ENCODE measurements at regions not wholly inside any gene's neighbourhood (a gene's known extent, or its start where the extent isn't known, plus 50 kb on each side); places are given as distances from the start of the nearest gene placed in this dataset.

DNA sequence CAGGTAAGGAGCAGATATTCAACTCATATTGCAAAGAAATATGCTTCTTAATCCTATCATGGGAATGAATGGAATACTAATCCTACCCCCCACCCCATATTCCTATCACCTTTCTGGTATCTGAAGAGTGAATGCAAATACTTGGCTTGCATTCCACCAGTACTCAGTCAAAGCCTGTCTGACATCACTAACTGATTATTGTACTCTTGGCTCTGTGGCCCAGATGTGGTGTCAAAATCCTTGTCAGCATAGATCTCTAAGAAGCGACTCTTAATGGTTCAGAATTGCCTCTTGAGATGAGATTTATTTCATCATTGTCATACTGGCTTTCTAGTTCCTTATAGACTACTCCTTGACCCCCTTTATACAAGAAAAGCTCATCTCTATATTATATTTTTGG is 604.6 kb downstream of the ADGRL2 start:
- H3K27me3 ChIP-seq (replicated peaks in 1 of 2; ENCODE audit: control insufficient read depth in 2 of 2, insufficient read depth in 2 of 2, low read length in 1 of 2), result no peaks in the 10 kb centered on the region
- no peak for FAIRE-seq
- no peak overlapping the region for H2AFZ ChIP-seq (ENCODE audit: control insufficient read depth, low read depth, low read length)
- no TSS peak for BruUV-seq (replicated peaks)
- CTCF ChIA-PET, result interaction anchor here (0.6 kb wide), 1 partner anchor 316 kb away, joined by 3 read pairs; no protein-coding TSS in a partner anchor
- no peaks in the 10 kb centered on the region for H3K4me1 ChIP-seq (ENCODE audit: control insufficient read depth, insufficient read depth, low read length)
- no peak overlapping the region for H3K4me3 ChIP-seq
- no peak for ATAC-seq
- in situ Hi-C loops (cut with MboI) (no loop called here), intact Hi-C loops (cut with micrococcal nuclease; ENCODE audit: unreplicated experiment) (no loop called here)
- 0% methylated on average over 1 of the region's 1 CpG for WGBS (ENCODE audit: insufficient coverage, insufficient replicate concordance, low lambda C conversion rate, missing lambda C conversion rate)
- H3K4me2 ChIP-seq (ENCODE audit: control insufficient read depth, insufficient read depth), result no peak overlapping the region
- DNase-seq (ENCODE audit: low read depth, low spot score), result no peak
- H4K20me1 ChIP-seq (ENCODE audit: control insufficient read depth, insufficient read depth), result no peaks in the 10 kb centered on the region
- RAD21 ChIA-PET (ENCODE audit: unreplicated experiment), result no interaction called here
- H3K9me3 ChIP-seq (replicated peaks; ENCODE audit: control insufficient read depth, insufficient read depth, low read length), result no peaks in the 10 kb centered on the region
- no peaks in the 10 kb centered on the region for H3K36me3 ChIP-seq (ENCODE audit: control insufficient read depth in 2 of 2, insufficient read depth in 2 of 2, low read length in 1 of 2)
- H3K79me2 ChIP-seq (ENCODE audit: control insufficient read depth, insufficient read depth, low read length), result no peaks in the 10 kb centered on the region
- H3K9ac ChIP-seq (ENCODE audit: control insufficient read depth, insufficient read depth, low read length), result no peak overlapping the region
- no peak overlapping the region for H3K27ac ChIP-seq (ENCODE audit: control insufficient read depth, insufficient read depth)
- POLR2A ChIA-PET, result no interaction called here
- SMC1A ChIA-PET (ENCODE audit: uncharacterized antibody, unreplicated experiment), result interaction anchor here (1.0 to 2.0 kb wide), 3 partner anchors 10 to 317 kb away, joined by 3 to 4 read pairs (median 4); no protein-coding TSS in a partner anchor
- TF ChIP-seq NRF1 (conservative IDR thresholded peaks at IDR 0.05; ENCODE audit: low read depth, low read length), result no peak
- TF ChIP-seq, protein P1, sequence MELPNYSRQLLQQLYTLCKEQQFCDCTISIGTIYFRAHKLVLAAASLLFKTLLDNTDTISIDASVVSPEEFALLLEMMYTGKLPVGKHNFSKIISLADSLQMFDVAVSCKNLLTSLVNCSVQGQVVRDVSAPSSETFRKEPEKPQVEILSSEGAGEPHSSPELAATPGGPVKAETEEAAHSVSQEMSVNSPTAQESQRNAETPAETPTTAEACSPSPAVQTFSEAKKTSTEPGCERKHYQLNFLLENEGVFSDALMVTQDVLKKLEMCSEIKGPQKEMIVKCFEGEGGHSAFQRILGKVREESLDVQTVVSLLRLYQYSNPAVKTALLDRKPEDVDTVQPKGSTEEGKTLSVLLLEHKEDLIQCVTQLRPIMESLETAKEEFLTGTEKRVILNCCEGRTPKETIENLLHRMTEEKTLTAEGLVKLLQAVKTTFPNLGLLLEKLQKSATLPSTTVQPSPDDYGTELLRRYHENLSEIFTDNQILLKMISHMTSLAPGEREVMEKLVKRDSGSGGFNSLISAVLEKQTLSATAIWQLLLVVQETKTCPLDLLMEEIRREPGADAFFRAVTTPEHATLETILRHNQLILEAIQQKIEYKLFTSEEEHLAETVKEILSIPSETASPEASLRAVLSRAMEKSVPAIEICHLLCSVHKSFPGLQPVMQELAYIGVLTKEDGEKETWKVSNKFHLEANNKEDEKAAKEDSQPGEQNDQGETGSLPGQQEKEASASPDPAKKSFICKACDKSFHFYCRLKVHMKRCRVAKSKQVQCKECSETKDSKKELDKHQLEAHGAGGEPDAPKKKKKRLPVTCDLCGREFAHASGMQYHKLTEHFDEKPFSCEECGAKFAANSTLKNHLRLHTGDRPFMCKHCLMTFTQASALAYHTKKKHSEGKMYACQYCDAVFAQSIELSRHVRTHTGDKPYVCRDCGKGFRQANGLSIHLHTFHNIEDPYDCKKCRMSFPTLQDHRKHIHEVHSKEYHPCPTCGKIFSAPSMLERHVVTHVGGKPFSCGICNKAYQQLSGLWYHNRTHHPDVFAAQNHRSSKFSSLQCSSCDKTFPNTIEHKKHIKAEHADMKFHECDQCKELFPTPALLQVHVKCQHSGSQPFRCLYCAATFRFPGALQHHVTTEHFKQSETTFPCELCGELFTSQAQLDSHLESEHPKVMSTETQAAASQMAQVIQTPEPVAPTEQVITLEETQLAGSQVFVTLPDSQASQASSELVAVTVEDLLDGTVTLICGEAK (IDR thresholded peaks at IDR 0.05; ENCODE audit: borderline replicate concordance), result no peak
- TF ChIP-seq, protein P2, sequence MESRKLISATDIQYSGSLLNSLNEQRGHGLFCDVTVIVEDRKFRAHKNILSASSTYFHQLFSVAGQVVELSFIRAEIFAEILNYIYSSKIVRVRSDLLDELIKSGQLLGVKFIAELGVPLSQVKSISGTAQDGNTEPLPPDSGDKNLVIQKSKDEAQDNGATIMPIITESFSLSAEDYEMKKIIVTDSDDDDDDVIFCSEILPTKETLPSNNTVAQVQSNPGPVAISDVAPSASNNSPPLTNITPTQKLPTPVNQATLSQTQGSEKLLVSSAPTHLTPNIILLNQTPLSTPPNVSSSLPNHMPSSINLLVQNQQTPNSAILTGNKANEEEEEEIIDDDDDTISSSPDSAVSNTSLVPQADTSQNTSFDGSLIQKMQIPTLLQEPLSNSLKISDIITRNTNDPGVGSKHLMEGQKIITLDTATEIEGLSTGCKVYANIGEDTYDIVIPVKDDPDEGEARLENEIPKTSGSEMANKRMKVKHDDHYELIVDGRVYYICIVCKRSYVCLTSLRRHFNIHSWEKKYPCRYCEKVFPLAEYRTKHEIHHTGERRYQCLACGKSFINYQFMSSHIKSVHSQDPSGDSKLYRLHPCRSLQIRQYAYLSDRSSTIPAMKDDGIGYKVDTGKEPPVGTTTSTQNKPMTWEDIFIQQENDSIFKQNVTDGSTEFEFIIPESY (IDR thresholded peaks at IDR 0.05), result no peak
- TF ChIP-seq, protein P3, sequence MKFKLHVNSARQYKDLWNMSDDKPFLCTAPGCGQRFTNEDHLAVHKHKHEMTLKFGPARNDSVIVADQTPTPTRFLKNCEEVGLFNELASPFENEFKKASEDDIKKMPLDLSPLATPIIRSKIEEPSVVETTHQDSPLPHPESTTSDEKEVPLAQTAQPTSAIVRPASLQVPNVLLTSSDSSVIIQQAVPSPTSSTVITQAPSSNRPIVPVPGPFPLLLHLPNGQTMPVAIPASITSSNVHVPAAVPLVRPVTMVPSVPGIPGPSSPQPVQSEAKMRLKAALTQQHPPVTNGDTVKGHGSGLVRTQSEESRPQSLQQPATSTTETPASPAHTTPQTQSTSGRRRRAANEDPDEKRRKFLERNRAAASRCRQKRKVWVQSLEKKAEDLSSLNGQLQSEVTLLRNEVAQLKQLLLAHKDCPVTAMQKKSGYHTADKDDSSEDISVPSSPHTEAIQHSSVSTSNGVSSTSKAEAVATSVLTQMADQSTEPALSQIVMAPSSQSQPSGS (IDR thresholded peaks at IDR 0.05; ENCODE audit: low read length), result no peak
- TF ChIP-seq, protein P4, sequence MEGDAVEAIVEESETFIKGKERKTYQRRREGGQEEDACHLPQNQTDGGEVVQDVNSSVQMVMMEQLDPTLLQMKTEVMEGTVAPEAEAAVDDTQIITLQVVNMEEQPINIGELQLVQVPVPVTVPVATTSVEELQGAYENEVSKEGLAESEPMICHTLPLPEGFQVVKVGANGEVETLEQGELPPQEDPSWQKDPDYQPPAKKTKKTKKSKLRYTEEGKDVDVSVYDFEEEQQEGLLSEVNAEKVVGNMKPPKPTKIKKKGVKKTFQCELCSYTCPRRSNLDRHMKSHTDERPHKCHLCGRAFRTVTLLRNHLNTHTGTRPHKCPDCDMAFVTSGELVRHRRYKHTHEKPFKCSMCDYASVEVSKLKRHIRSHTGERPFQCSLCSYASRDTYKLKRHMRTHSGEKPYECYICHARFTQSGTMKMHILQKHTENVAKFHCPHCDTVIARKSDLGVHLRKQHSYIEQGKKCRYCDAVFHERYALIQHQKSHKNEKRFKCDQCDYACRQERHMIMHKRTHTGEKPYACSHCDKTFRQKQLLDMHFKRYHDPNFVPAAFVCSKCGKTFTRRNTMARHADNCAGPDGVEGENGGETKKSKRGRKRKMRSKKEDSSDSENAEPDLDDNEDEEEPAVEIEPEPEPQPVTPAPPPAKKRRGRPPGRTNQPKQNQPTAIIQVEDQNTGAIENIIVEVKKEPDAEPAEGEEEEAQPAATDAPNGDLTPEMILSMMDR (IDR thresholded peaks at IDR 0.05 in 2 of 3, conservative IDR thresholded peaks at IDR 0.05 in 1 of 3; ENCODE audit: control insufficient read depth in 2 of 3, extremely low read depth in 1 of 3, insufficient read depth in 1 of 3, low read depth in 3 of 3, low read length in 3 of 3), result no peak
- no peak for TF ChIP-seq PAX5 (IDR thresholded peaks at IDR 0.05; ENCODE audit: borderline replicate concordance, low read depth, low read length)
- no peak for TF ChIP-seq ZNF207 (IDR thresholded peaks at IDR 0.05; ENCODE audit: borderline replicate concordance)
- no peak for TF ChIP-seq SIX5 (IDR thresholded peaks at IDR 0.05; ENCODE audit: low read depth, low read length, severe bottlenecking)
- no peak for TF ChIP-seq KLF5 (IDR thresholded peaks at IDR 0.05; ENCODE audit: partially characterized antibody)
- TF ChIP-seq IKZF1 (conservative IDR thresholded peaks at IDR 0.05), result no peak
- no peak for TF ChIP-seq STAT3 (IDR thresholded peaks at IDR 0.05; ENCODE audit: low read depth, low read length)
- TF ChIP-seq, protein P5, sequence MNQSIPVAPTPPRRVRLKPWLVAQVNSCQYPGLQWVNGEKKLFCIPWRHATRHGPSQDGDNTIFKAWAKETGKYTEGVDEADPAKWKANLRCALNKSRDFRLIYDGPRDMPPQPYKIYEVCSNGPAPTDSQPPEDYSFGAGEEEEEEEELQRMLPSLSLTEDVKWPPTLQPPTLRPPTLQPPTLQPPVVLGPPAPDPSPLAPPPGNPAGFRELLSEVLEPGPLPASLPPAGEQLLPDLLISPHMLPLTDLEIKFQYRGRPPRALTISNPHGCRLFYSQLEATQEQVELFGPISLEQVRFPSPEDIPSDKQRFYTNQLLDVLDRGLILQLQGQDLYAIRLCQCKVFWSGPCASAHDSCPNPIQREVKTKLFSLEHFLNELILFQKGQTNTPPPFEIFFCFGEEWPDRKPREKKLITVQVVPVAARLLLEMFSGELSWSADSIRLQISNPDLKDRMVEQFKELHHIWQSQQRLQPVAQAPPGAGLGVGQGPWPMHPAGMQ (IDR thresholded peaks at IDR 0.05; ENCODE audit: borderline replicate concordance), result no peak
- TF ChIP-seq TBL1XR1 (IDR thresholded peaks at IDR 0.05; ENCODE audit: low read depth, low read length), result no peak
- no peak for TF ChIP-seq BCL11A (IDR thresholded peaks at IDR 0.05; ENCODE audit: low read depth, low read length)
